Activated CD8-positive, alpha-beta memory T cell treated with anti-CD3 and anti-CD28 coated beads, Interleukin-2, amount 50 U/mL, for 48 hours (primary cell): ENCODE measurements at regions not wholly inside any gene's neighbourhood (a gene's known extent, or its start where the extent isn't known, plus 50 kb on each side); places are given as distances from the start of the nearest gene placed in this dataset.

Experiments
- DNase-seq: peaks from one replicate; pipeline ENCODE4 v3.0.0-alpha.2; 2020

- DNase-seq: no peak
Observed at GRCh38 chr10:43754569-43755260, 106.0 kb upstream of the ZNF32 start.

- no peak for DNase-seq
Observed at GRCh38 chr10:43753397-43754061, 104.8 kb upstream of the ZNF32 start.

GRCh38 chr10:43752682-43753081 lies 104.0 kb upstream of the ZNF32 start:
- no peak for DNase-seq

GRCh38 chr10:43751646-43752045 lies 103.0 kb upstream of the ZNF32 start:
- DNase-seq: no peak

- DNase-seq: no peak
Observed at GRCh38 chr10:43749940-43750552, 101.4 kb upstream of the ZNF32 start.

- DNase-seq: no peak
Observed at GRCh38 chr10:43749145-43749576, 100.5 kb upstream of the ZNF32 start.

GRCh38 chr10:43748560-43748959 lies 99.9 kb upstream of the ZNF32 start:
- no peak for DNase-seq

GRCh38 chr10:43746906-43747305 lies 98.2 kb upstream of the ZNF32 start:
- DNase-seq: no peak

- no peak for DNase-seq
Observed at GRCh38 chr10:43739161-43739560, 90.5 kb upstream of the ZNF32 start.

GRCh38 chr10:43737003-43737402 lies 88.3 kb upstream of the ZNF32 start:
- no peak for DNase-seq

- no peak for DNase-seq
Observed at GRCh38 chr10:43735907-43736306, 87.2 kb upstream of the ZNF32 start.

GRCh38 chr10:43734716-43735115 lies 86.0 kb upstream of the ZNF32 start:
- no peak for DNase-seq

GRCh38 chr10:43731486-43731885 lies 82.8 kb upstream of the ZNF32 start:
- DNase-seq: no peak

- DNase-seq: no peak
Observed at GRCh38 chr10:43728425-43728824, 79.7 kb upstream of the ZNF32 start.

GRCh38 chr10:43727935-43728334 lies 79.3 kb upstream of the ZNF32 start:
- no peak for DNase-seq

- no peak for DNase-seq
Observed at GRCh38 chr10:43715334-43715733, 66.7 kb upstream of the ZNF32 start.

- no peak for DNase-seq
Observed at GRCh38 chr10:43712821-43713584, 64.3 kb upstream of the ZNF32 start.

- no peak for DNase-seq
Observed at GRCh38 chr10:43710772-43711471, 62.2 kb upstream of the ZNF32 start.

GRCh38 chr10:43708262-43708661 lies 59.6 kb upstream of the ZNF32 start:
- no peak for DNase-seq

- DNase-seq: no peak
Observed at GRCh38 chr10:43707770-43708169, 59.1 kb upstream of the ZNF32 start.

- no peak for DNase-seq
Observed at GRCh38 chr10:43706166-43706565, 57.5 kb upstream of the ZNF32 start.

GRCh38 chr10:43703286-43703685 lies 54.6 kb upstream of the ZNF32 start:
- no peak for DNase-seq

GRCh38 chr10:43702936-43703281 lies 54.2 kb upstream of the ZNF32 start:
- no peak for DNase-seq
